H9 (cell line): ENCODE measurements at regions not wholly inside any gene's neighbourhood (a gene's known extent, or its start where the extent isn't known, plus 50 kb on each side); places are given as distances from the start of the nearest gene placed in this dataset.
"Not testable (repeated sequence)": the region's sequence is repeated elsewhere in the genome, so short reads cannot be mapped to it uniquely, and the experiment has no call there.

Experiments used
- DNase-seq: peaks from one replicate; pipeline ENCODE4 v3.0.0-alpha.2; 2017
- H2AFZ ChIP-seq: one replicate; pipeline ENCODE4 v1.6.1; 2013; ENCODE audit warnings: mild to moderate bottlenecking, low read length, control low read depth, moderate library complexity
- H2AK5ac ChIP-seq: 2 replicates; pipeline ENCODE4 v1.6.1; 2013; ENCODE audit warnings: low read length, control low read depth, mixed read lengths; ENCODE audit not compliant: insufficient read length
- H2BK120ac ChIP-seq: one replicate; pipeline ENCODE4 v1.6.1; 2013; ENCODE audit warnings: low read depth, mild to moderate bottlenecking, low read length, control low read depth, inconsistent platforms; ENCODE audit not compliant: poor library complexity, severe bottlenecking
- H2BK12ac ChIP-seq: 2 replicates; pipeline ENCODE4 v1.6.1; 2013; ENCODE audit warnings: low read length, control low read depth, mixed read lengths, low read depth; ENCODE audit not compliant: insufficient read length
- H2BK15ac ChIP-seq: 2 replicates; pipeline ENCODE4 v1.6.1; 2013; ENCODE audit warnings: low read depth, low read length, control low read depth
- H2BK20ac ChIP-seq: one replicate; pipeline ENCODE4 v1.6.1; 2013; ENCODE audit warnings: low read depth, mild to moderate bottlenecking, low read length, control low read depth, inconsistent platforms; ENCODE audit not compliant: poor library complexity, severe bottlenecking
- H2BK5ac ChIP-seq: 2 replicates; pipeline ENCODE4 v1.6.1; 2013; ENCODE audit warnings: low read length, control low read depth, mixed read lengths; ENCODE audit not compliant: insufficient read length
- H3K14ac ChIP-seq: 2 replicates; pipeline ENCODE4 v1.6.1; 2013; ENCODE audit warnings: low read length, control low read depth; ENCODE audit not compliant: insufficient read depth
- H3K18ac ChIP-seq: 2 replicates; pipeline ENCODE4 v1.6.1; 2013; ENCODE audit warnings: low read depth, mild to moderate bottlenecking, mixed read lengths, low read length, control low read depth; ENCODE audit not compliant: insufficient read length
- H3K23ac ChIP-seq: 2 replicates; pipeline ENCODE4 v1.6.1; 2013; ENCODE audit warnings: low read length, control low read depth, mixed read lengths, low read depth; ENCODE audit not compliant: insufficient read length
- H3K23me2 ChIP-seq: 2 replicates; pipeline ENCODE4 v1.6.1; 2013; ENCODE audit warnings: low read depth, mild to moderate bottlenecking, mixed read lengths, low read length, control low read depth; ENCODE audit not compliant: insufficient read length, poor library complexity, severe bottlenecking
- H3K27ac ChIP-seq: 2 replicates; pipeline ENCODE4 v1.5.1; 2013; ENCODE audit warnings: low read length, control low read depth, mixed read lengths, low read depth; ENCODE audit not compliant: insufficient read length
- H3K27me3 ChIP-seq: 2 replicates; pipeline ENCODE4 v1.6.1; 2013; ENCODE audit warnings: low read length, control low read depth, inconsistent platforms; ENCODE audit not compliant: insufficient read depth
- H3K4ac ChIP-seq: 2 replicates; pipeline ENCODE4 v1.6.1; 2013; ENCODE audit warnings: low read depth, mild to moderate bottlenecking, control low read depth, inconsistent platforms, low read length, moderate library complexity
- H3K4me1 ChIP-seq: 2 replicates; pipeline ENCODE4 v1.6.1; 2013; ENCODE audit warnings: low read length, control low read depth, inconsistent platforms; ENCODE audit not compliant: insufficient read depth
- H3K4me2 ChIP-seq: 2 replicates; pipeline ENCODE4 v1.6.1; 2013; ENCODE audit warnings: low read length, control low read depth, mixed read lengths; ENCODE audit not compliant: insufficient read length, insufficient read depth
- H3K56ac ChIP-seq: 2 replicates; pipeline ENCODE4 v1.6.1; 2013; ENCODE audit warnings: low read depth, mild to moderate bottlenecking, mixed read lengths, low read length, control low read depth; ENCODE audit not compliant: insufficient read length
- H3K79me1 ChIP-seq: 2 replicates; pipeline ENCODE4 v1.6.1; 2013; ENCODE audit warnings: low read depth, mild to moderate bottlenecking, moderate library complexity, low read length, control low read depth, inconsistent platforms; ENCODE audit not compliant: insufficient read depth, poor library complexity, severe bottlenecking
- H3K79me2 ChIP-seq: 2 replicates; pipeline ENCODE4 v1.6.1; 2013; ENCODE audit warnings: low read length, control low read depth, inconsistent platforms; ENCODE audit not compliant: insufficient read depth
- H3K9ac ChIP-seq: 2 replicates; pipeline ENCODE4 v1.6.1; 2013; ENCODE audit warnings: low read length, control low read depth, mixed read lengths; ENCODE audit not compliant: insufficient read length; ENCODE audit errors: extremely low read depth
- H3K9me3 ChIP-seq: one replicate; pipeline ENCODE4 v1.6.1; 2013; ENCODE audit warnings: low read depth, low read length, inconsistent platforms; ENCODE audit not compliant: control insufficient read depth
- H3T11ph ChIP-seq: one replicate; pipeline ENCODE4 v1.6.1; 2013; ENCODE audit warnings: mild to moderate bottlenecking, low read length, control low read depth, inconsistent platforms
- H4K20me1 ChIP-seq: one replicate; pipeline ENCODE4 v1.6.1; 2013; ENCODE audit not compliant: control insufficient read depth, insufficient read length, insufficient read depth
- H4K5ac ChIP-seq: 2 replicates; pipeline ENCODE4 v1.6.1; 2013; ENCODE audit warnings: low read depth, mild to moderate bottlenecking, mixed read lengths, low read length, control low read depth; ENCODE audit not compliant: insufficient read length
- H4K8ac ChIP-seq: replicated peaks from 2 replicates; pipeline ENCODE4 v1.6.1; 2013; ENCODE audit warnings: low read length, control low read depth, mixed read lengths, low read depth; ENCODE audit not compliant: insufficient read length
- H4K91ac ChIP-seq: 2 replicates; pipeline ENCODE4 v1.6.1; 2013; ENCODE audit warnings: low read depth, mild to moderate bottlenecking, moderate library complexity, mixed read lengths, low read length, control low read depth; ENCODE audit not compliant: insufficient read length
- H3K27ac Mint-ChIP-seq, 3 experiments: 2 replicates in 2 of 3; 3 replicates in 1 of 3; pipeline ENCODE4 v1.8.0; 2020 to 2021; ENCODE audit warnings: mixed read lengths in 3 of 3, mild to moderate bottlenecking in 1 of 3, moderate library complexity in 1 of 3
- H3K27me3 Mint-ChIP-seq: 2 replicates; pipeline ENCODE4 v1.8.0; 2021; ENCODE audit warnings: low read depth, mild to moderate bottlenecking, moderate library complexity, mixed read lengths
- H3K36me3 Mint-ChIP-seq, 3 experiments: 2 replicates in 2 of 3; 3 replicates in 1 of 3; pipeline ENCODE4 v1.8.0; 2020 to 2021; ENCODE audit warnings: low read depth in 3 of 3, mixed read lengths in 3 of 3; ENCODE audit not compliant: insufficient read depth in 1 of 3
- H3K4me1 Mint-ChIP-seq, 2 experiments: 2 replicates each; pipeline ENCODE4 v1.8.0; 2020; ENCODE audit warnings: mixed read lengths in 2 of 2
- H3K4me3 Mint-ChIP-seq, 2 experiments: 2 replicates in 1 of 2; 3 replicates in 1 of 2; pipeline ENCODE4 v1.8.0; 2020 to 2021; ENCODE audit warnings: mild to moderate bottlenecking in 2 of 2, mixed read lengths in 2 of 2, moderate library complexity in 1 of 2
- H3K9me3 Mint-ChIP-seq, 2 experiments: 2 replicates in 1 of 2; 3 replicates in 1 of 2; pipeline ENCODE4 v1.8.0; 2020; ENCODE audit warnings: mild to moderate bottlenecking in 2 of 2, mixed read lengths in 2 of 2, moderate library complexity in 1 of 2
- CTCF ChIP-seq: fragments of 200-600 bp; sonication (generic); conservative IDR thresholded peaks from 3 replicates; pipeline ENCODE4 v1.8.0; 2021; ENCODE audit warnings: antibody characterized with exemption, mild to moderate bottlenecking
- WGBS: extraction: QIAGEN DNeasy Blood & Tissue Kit; methylation state at CpG from one replicate; pipeline ENCODE4 v1.1.7; 2013; ENCODE audit warnings: missing lambda C conversion rate, low lambda C conversion rate, mixed read lengths; ENCODE audit not compliant: insufficient read length; ENCODE audit errors: extremely low coverage; 5-methylcytosine and 5-hydroxymethylcytosine counted together

- Histone ChIP-seq H4K20me1 (no peaks in the 10 kb centered on the region), H3K4me1 (no peaks in the 10 kb centered on the region), H2BK12ac (no peak overlapping the region), H3K27me3 (no peaks in the 10 kb centered on the region; the same call in 1 of the 2 replicates), H2BK15ac (no peak overlapping the region), H3K4me2 (no peak overlapping the region), H3K79me2 (no peaks in the 10 kb centered on the region), H4K91ac (no peak overlapping the region), H3K56ac (no peak overlapping the region), H3K9me3 (peaks cover 13% of the 10 kb centered on the region), H4K8ac (no peak overlapping the region), H3K18ac (no peak overlapping the region), H4K5ac (no peak overlapping the region), H3K79me1 (no peaks in the 10 kb centered on the region), H3T11ph (no peak overlapping the region), H3K27ac (no peak overlapping the region), H3K14ac (no peak overlapping the region), H2AK5ac (no peak overlapping the region), H3K9ac (no peak overlapping the region), H2BK120ac (no peak overlapping the region), H2BK20ac (no peak overlapping the region), H3K4ac (no peak overlapping the region), H2BK5ac (no peak overlapping the region), H2AFZ (no peak overlapping the region), H3K23me2 (no peaks in the 10 kb centered on the region), H3K23ac (no peak overlapping the region)
- no peak overlapping the region for H3K4me3 Mint-ChIP-seq
- TF ChIP-seq CTCF = no peak
- peaks cover 31 to 33% of the 10 kb centered on the region in 2 experiments for H3K9me3 Mint-ChIP-seq
- no peak overlapping the region for H3K27ac Mint-ChIP-seq
- no CpG with 5 or more reads among the region's 6 CpGs for WGBS
- peaks cover 4% of the 10 kb centered on the region for H3K27me3 Mint-ChIP-seq
- DNase-seq = no peak
- peaks cover 4 to 5% of the 10 kb centered on the region in 2 experiments; a peak in 3 of 4 replicates for H3K4me1 Mint-ChIP-seq
- H3K36me3 Mint-ChIP-seq = peaks cover 19 to 40% (median 33%) of the 10 kb centered on the region in 3 experiments; a peak in 6 of 7 replicates
These were observed 64.2 kb upstream of the HGFAC start for GRCh38 chr4:3377557-3377956.

GRCh38 chr4:3380336-3380735 lies 61.4 kb upstream of the HGFAC start:
- H3K4me1 Mint-ChIP-seq = not testable (repeated sequence)

More at GRCh38 chr4:3380336-3380735, 61.4 kb upstream of the HGFAC start:
- DNase-seq, H2BK12ac ChIP-seq, H4K8ac ChIP-seq, H3T11ph ChIP-seq, H3K4me1 ChIP-seq, H3K27ac Mint-ChIP-seq, H3K23me2 ChIP-seq, H2BK15ac ChIP-seq, H3K23ac ChIP-seq, H3K18ac ChIP-seq, H3K56ac ChIP-seq, H4K91ac ChIP-seq, H2BK120ac ChIP-seq, H3K79me2 ChIP-seq, H3K4me2 ChIP-seq, H3K27me3 Mint-ChIP-seq, H4K5ac ChIP-seq, H3K9ac ChIP-seq, H3K4me3 Mint-ChIP-seq, H3K27me3 ChIP-seq, H2AK5ac ChIP-seq, H3K4ac ChIP-seq, H3K79me1 ChIP-seq, H3K27ac ChIP-seq, H2BK20ac ChIP-seq, H2AFZ ChIP-seq, H4K20me1 ChIP-seq, H2BK5ac ChIP-seq, H3K14ac ChIP-seq: not testable (repeated sequence)
- peaks cover 19 to 40% (median 33%) of the 10 kb centered on the region in 3 experiments; a peak in 6 of 7 replicates for H3K36me3 Mint-ChIP-seq
- WGBS = no CpG with 5 or more reads among the region's 3 CpGs
- peaks cover 13% of the 10 kb centered on the region for H3K9me3 ChIP-seq
- H3K9me3 Mint-ChIP-seq = peaks cover 31 to 33% of the 10 kb centered on the region in 2 experiments
